GM23338 (cell line): ENCODE measurements at regions not wholly inside any gene's neighbourhood (a gene's known extent, or its start where the extent isn't known, plus 50 kb on each side); places are given as distances from the start of the nearest gene placed in this dataset.

Experiments used
- ATAC-seq: fragments of 200-7000 bp; cut with Tn5 transposase; 3 replicates; pipeline ENCODE4 v1.9.1; 2020
- DNase-seq: peaks from one replicate; pipeline ENCODE4 v3.0.0-alpha.2; 2015; ENCODE audit warnings: low spot score
- H2AFZ ChIP-seq: fragments of 200-600 bp; sonication (generic); 2 replicates; pipeline ENCODE4 v1.8.0; 2016; ENCODE audit warnings: antibody characterized with exemption, mild to moderate bottlenecking, moderate library complexity
- H3F3A ChIP-seq: fragments of 200-600 bp; sonication (generic); replicated peaks from 2 replicates; pipeline ENCODE4 v1.8.0; 2017; ENCODE audit warnings: antibody characterized with exemption, mixed run types, low read depth
- H3K27ac ChIP-seq: fragments of 200-600 bp; sonication (generic); 2 replicates; pipeline ENCODE4 v1.6.1; 2016; ENCODE audit warnings: low read depth
- H3K27me3 ChIP-seq: fragments of 200-600 bp; sonication (generic); 2 replicates; pipeline ENCODE4 v1.8.0; 2016; ENCODE audit warnings: mild to moderate bottlenecking, mixed run types, moderate library complexity; ENCODE audit not compliant: insufficient read depth
- H3K36me3 ChIP-seq: fragments of 200-600 bp; sonication (generic); 2 replicates; pipeline ENCODE4 v1.8.0; 2016; ENCODE audit warnings: mild to moderate bottlenecking; ENCODE audit not compliant: insufficient read depth
- H3K4me1 ChIP-seq: fragments of 200-600 bp; sonication (generic); 2 replicates; pipeline ENCODE4 v1.8.0; 2016; ENCODE audit warnings: mild to moderate bottlenecking, moderate library complexity; ENCODE audit not compliant: insufficient read depth
- H3K4me2 ChIP-seq: fragments of 200-600 bp; sonication (generic); 2 replicates; pipeline ENCODE4 v1.7.1; 2017; ENCODE audit warnings: mixed run types
- H3K4me3 ChIP-seq: fragments of 200-600 bp; sonication (generic); 2 replicates; pipeline ENCODE4 v1.6.1; 2016; ENCODE audit warnings: mixed run types
- H3K79me2 ChIP-seq: fragments of 200-600 bp; sonication (generic); replicated peaks from 2 replicates; pipeline ENCODE4 v1.8.0; 2017; ENCODE audit warnings: mild to moderate bottlenecking; ENCODE audit not compliant: insufficient read depth
- H3K9me2 ChIP-seq: fragments of 200-600 bp; sonication (generic); 2 replicates; pipeline ENCODE4 v1.8.0; 2017; ENCODE audit not compliant: insufficient read depth
- H4K20me1 ChIP-seq: fragments of 200-600 bp; sonication (generic); replicated peaks from 2 replicates; pipeline ENCODE4 v1.8.0; 2017; ENCODE audit warnings: mild to moderate bottlenecking; ENCODE audit not compliant: insufficient read depth
- H3K27ac Mint-ChIP-seq: 2 replicates; pipeline ENCODE4 v1.8.0; 2020; ENCODE audit warnings: inconsistent platforms, mild to moderate bottlenecking, moderate library complexity, mixed read lengths
- H3K27me3 Mint-ChIP-seq: 3 replicates; pipeline ENCODE4 v1.8.0; 2022; ENCODE audit warnings: low read depth, mild to moderate bottlenecking, moderate library complexity, mixed read lengths, inconsistent platforms; ENCODE audit not compliant: insufficient read depth, poor library complexity
- H3K36me3 Mint-ChIP-seq: 3 replicates; pipeline ENCODE4 v1.8.0; 2021; ENCODE audit warnings: low read depth, mild to moderate bottlenecking, inconsistent platforms, moderate library complexity, mixed read lengths
- H3K4me1 Mint-ChIP-seq: 3 replicates; pipeline ENCODE4 v1.8.0; 2020; ENCODE audit warnings: mild to moderate bottlenecking, inconsistent platforms, mixed read lengths
- H3K4me3 Mint-ChIP-seq: 3 replicates; pipeline ENCODE4 v1.8.0; 2021; ENCODE audit warnings: moderate library complexity, mild to moderate bottlenecking, inconsistent platforms, mixed read lengths
- H3K9me3 Mint-ChIP-seq: 3 replicates; pipeline ENCODE4 v1.8.0; 2020; ENCODE audit warnings: moderate library complexity, mild to moderate bottlenecking, inconsistent platforms, mixed read lengths
- CREB1 ChIP-seq: fragments of 250-450 bp; sonication (Bioruptor Pico); IDR thresholded peaks from 2 replicates; pipeline ENCODE4 v1.5.0; 2020; ENCODE audit warnings: low read depth, mild to moderate bottlenecking, moderate library complexity
- CTCF ChIP-seq, 2 experiments: fragments of 200-600 bp in 1 of 2; sonication (generic) in 1 of 2; conservative IDR thresholded peaks; 2 replicates each; pipeline versions ENCODE4 v1.5.1 to v1.6.1; 2016 to 2017; ENCODE audit warnings: antibody characterized with exemption in 2 of 2, low read depth in 2 of 2, mild to moderate bottlenecking in 2 of 2, moderate library complexity in 1 of 2
- EZH2 ChIP-seq: fragments of 200-600 bp; sonication (generic); IDR thresholded peaks from one replicate; pipeline ENCODE4 v1.8.0; 2017; ENCODE audit warnings: antibody characterized with exemption, mild to moderate bottlenecking, low read depth; ENCODE audit not compliant: unreplicated experiment
- EZH2phosphoT487 ChIP-seq: fragments of 200-600 bp; sonication (generic); IDR thresholded peaks from one replicate; pipeline ENCODE4 v1.8.1; 2018; ENCODE audit warnings: antibody characterized with exemption; ENCODE audit not compliant: unreplicated experiment
- JUNB ChIP-seq: IDR thresholded peaks from one replicate; pipeline ENCODE4 v1.6.1; 2016; ENCODE audit warnings: antibody characterized with exemption; ENCODE audit not compliant: unreplicated experiment
- NANOG ChIP-seq: IDR thresholded peaks from 2 replicates; pipeline ENCODE4 v1.6.1; 2016; ENCODE audit warnings: antibody characterized with exemption, borderline replicate concordance
- POLR2AphosphoS5 ChIP-seq: IDR thresholded peaks from 2 replicates; pipeline ENCODE4 v1.6.1; 2016; ENCODE audit warnings: antibody characterized with exemption, low read depth
- STAT1 ChIP-seq: IDR thresholded peaks from one replicate; pipeline ENCODE4 v1.6.1; 2016; ENCODE audit warnings: antibody characterized with exemption; ENCODE audit not compliant: unreplicated experiment
- ZNF114 ChIP-seq: fragments of 250-450 bp; sonication (Bioruptor Pico); IDR thresholded peaks from 2 replicates; pipeline ENCODE4 v1.5.0; 2020; ENCODE audit warnings: mild to moderate bottlenecking, moderate library complexity
- ZNF331 ChIP-seq: fragments of 250-450 bp; sonication (Bioruptor Pico); IDR thresholded peaks from 2 replicates; pipeline ENCODE4 v1.5.0; 2020; ENCODE audit warnings: low read depth, mild to moderate bottlenecking, moderate library complexity
- TF ChIP-seq, protein P1 (sequence below): IDR thresholded peaks from one replicate; pipeline ENCODE4 v1.6.1; 2018; ENCODE audit warnings: antibody characterized with exemption; ENCODE audit not compliant: unreplicated experiment
- TF ChIP-seq, protein P2 (sequence below): IDR thresholded peaks from 2 replicates; pipeline ENCODE4 v1.6.1; 2016; ENCODE audit warnings: antibody characterized with exemption
- TF ChIP-seq, protein P3 (sequence below): fragments of 250-450 bp; sonication (Bioruptor Pico); IDR thresholded peaks from 2 replicates; pipeline ENCODE4 v1.5.0; 2020; ENCODE audit warnings: mild to moderate bottlenecking, moderate library complexity

- ATAC-seq (no peak), DNase-seq (no peak)
- no peaks in the 10 kb centered on the region for H3K27me3 Mint-ChIP-seq
- Histone ChIP-seq H3F3A (no peaks in the 10 kb centered on the region), H3K4me1 (peaks cover 11% of the 10 kb centered on the region; the same call in 1 of the 2 replicates), H3K36me3 (no peaks in the 10 kb centered on the region), H3K4me3 (no peak overlapping the region), H3K27me3 (no peaks in the 10 kb centered on the region), H2AFZ (no peak overlapping the region), H3K4me2 (no peak overlapping the region), H3K79me2 (no peaks in the 10 kb centered on the region), H3K9me2 (no peaks in the 10 kb centered on the region), H3K27ac (no peak overlapping the region), H4K20me1 (no peaks in the 10 kb centered on the region)
- H3K4me3 Mint-ChIP-seq, result no peak overlapping the region
- H3K36me3 Mint-ChIP-seq, result peaks cover 4% of the 10 kb centered on the region; the same call in 1 of the 3 replicates
- TF ChIP-seq, protein P1, sequence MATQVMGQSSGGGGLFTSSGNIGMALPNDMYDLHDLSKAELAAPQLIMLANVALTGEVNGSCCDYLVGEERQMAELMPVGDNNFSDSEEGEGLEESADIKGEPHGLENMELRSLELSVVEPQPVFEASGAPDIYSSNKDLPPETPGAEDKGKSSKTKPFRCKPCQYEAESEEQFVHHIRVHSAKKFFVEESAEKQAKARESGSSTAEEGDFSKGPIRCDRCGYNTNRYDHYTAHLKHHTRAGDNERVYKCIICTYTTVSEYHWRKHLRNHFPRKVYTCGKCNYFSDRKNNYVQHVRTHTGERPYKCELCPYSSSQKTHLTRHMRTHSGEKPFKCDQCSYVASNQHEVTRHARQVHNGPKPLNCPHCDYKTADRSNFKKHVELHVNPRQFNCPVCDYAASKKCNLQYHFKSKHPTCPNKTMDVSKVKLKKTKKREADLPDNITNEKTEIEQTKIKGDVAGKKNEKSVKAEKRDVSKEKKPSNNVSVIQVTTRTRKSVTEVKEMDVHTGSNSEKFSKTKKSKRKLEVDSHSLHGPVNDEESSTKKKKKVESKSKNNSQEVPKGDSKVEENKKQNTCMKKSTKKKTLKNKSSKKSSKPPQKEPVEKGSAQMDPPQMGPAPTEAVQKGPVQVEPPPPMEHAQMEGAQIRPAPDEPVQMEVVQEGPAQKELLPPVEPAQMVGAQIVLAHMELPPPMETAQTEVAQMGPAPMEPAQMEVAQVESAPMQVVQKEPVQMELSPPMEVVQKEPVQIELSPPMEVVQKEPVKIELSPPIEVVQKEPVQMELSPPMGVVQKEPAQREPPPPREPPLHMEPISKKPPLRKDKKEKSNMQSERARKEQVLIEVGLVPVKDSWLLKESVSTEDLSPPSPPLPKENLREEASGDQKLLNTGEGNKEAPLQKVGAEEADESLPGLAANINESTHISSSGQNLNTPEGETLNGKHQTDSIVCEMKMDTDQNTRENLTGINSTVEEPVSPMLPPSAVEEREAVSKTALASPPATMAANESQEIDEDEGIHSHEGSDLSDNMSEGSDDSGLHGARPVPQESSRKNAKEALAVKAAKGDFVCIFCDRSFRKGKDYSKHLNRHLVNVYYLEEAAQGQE, result no peak
- TF ChIP-seq NANOG, result no peak
- no peak for TF ChIP-seq JUNB
- no peak for TF ChIP-seq CTCF (conservative IDR thresholded peaks at IDR 0.05; ENCODE audit: low read depth in 2 of 2)
- TF ChIP-seq ZNF331 (CRISPR knock-in tag), result no peak
- TF ChIP-seq, protein P2, sequence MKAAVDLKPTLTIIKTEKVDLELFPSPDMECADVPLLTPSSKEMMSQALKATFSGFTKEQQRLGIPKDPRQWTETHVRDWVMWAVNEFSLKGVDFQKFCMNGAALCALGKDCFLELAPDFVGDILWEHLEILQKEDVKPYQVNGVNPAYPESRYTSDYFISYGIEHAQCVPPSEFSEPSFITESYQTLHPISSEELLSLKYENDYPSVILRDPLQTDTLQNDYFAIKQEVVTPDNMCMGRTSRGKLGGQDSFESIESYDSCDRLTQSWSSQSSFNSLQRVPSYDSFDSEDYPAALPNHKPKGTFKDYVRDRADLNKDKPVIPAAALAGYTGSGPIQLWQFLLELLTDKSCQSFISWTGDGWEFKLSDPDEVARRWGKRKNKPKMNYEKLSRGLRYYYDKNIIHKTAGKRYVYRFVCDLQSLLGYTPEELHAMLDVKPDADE, result no peak
- no peak for TF ChIP-seq ZNF114
- no peak for TF ChIP-seq POLR2AphosphoS5
- no peak for TF ChIP-seq CREB1 (CRISPR knock-in tag)
- TF ChIP-seq, protein P3, sequence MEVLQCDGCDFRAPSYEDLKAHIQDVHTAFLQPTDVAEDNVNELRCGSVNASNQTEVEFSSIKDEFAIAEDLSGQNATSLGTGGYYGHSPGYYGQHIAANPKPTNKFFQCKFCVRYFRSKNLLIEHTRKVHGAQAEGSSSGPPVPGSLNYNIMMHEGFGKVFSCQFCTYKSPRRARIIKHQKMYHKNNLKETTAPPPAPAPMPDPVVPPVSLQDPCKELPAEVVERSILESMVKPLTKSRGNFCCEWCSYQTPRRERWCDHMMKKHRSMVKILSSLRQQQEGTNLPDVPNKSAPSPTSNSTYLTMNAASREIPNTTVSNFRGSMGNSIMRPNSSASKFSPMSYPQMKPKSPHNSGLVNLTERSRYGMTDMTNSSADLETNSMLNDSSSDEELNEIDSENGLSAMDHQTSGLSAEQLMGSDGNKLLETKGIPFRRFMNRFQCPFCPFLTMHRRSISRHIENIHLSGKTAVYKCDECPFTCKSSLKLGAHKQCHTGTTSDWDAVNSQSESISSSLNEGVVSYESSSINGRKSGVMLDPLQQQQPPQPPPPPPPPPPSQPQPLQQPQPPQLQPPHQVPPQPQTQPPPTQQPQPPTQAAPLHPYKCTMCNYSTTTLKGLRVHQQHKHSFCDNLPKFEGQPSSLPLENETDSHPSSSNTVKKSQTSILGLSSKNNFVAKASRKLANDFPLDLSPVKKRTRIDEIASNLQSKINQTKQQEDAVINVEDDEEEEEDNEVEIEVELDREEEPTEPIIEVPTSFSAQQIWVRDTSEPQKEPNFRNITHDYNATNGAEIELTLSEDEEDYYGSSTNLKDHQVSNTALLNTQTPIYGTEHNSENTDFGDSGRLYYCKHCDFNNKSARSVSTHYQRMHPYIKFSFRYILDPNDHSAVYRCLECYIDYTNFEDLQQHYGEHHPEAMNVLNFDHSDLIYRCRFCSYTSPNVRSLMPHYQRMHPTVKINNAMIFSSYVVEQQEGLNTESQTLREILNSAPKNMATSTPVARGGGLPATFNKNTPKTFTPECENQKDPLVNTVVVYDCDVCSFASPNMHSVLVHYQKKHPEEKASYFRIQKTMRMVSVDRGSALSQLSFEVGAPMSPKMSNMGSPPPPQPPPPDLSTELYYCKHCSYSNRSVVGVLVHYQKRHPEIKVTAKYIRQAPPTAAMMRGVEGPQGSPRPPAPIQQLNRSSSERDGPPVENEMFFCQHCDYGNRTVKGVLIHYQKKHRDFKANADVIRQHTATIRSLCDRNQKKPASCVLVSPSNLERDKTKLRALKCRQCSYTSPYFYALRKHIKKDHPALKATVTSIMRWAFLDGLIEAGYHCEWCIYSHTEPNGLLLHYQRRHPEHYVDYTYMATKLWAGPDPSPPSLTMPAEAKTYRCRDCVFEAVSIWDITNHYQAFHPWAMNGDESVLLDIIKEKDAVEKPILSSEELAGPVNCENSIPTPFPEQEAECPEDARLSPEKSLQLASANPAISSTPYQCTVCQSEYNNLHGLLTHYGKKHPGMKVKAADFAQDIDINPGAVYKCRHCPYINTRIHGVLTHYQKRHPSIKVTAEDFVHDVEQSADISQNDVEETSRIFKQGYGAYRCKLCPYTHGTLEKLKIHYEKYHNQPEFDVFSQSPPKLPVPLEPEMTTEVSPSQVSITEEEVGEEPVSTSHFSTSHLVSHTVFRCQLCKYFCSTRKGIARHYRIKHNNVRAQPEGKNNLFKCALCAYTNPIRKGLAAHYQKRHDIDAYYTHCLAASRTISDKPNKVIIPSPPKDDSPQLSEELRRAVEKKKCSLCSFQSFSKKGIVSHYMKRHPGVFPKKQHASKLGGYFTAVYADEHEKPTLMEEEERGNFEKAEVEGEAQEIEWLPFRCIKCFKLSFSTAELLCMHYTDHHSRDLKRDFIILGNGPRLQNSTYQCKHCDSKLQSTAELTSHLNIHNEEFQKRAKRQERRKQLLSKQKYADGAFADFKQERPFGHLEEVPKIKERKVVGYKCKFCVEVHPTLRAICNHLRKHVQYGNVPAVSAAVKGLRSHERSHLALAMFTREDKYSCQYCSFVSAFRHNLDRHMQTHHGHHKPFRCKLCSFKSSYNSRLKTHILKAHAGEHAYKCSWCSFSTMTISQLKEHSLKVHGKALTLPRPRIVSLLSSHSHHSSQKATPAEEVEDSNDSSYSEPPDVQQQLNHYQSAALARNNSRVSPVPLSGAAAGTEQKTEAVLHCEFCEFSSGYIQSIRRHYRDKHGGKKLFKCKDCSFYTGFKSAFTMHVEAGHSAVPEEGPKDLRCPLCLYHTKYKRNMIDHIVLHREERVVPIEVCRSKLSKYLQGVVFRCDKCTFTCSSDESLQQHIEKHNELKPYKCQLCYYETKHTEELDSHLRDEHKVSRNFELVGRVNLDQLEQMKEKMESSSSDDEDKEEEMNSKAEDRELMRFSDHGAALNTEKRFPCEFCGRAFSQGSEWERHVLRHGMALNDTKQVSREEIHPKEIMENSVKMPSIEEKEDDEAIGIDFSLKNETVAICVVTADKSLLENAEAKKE, result no peak
- TF ChIP-seq EZH2phosphoT487, result no peak
- TF ChIP-seq STAT1, result no peak
- TF ChIP-seq EZH2, result no peak
- no peaks in the 10 kb centered on the region for H3K9me3 Mint-ChIP-seq
- H3K4me1 Mint-ChIP-seq, result peaks cover 23% of the 10 kb centered on the region; the same call in 2 of the 3 replicates
- H3K27ac Mint-ChIP-seq, result no peak overlapping the region
Measured at GRCh38 chr9:28909526-28909925, 1336.2 kb upstream of the C9orf72 start.
